Stimulated activated CD4-positive, alpha-beta T cell treated with anti-CD3 and anti-CD28 coated beads, Interleukin-12 subunit alpha, Interleukin-12 subunit beta, amount 100 ng/mL, for 48 hours (primary cell): ENCODE measurements at regions not wholly inside any gene's neighbourhood (a gene's known extent, or its start where the extent isn't known, plus 50 kb on each side); places are given as distances from the start of the nearest gene placed in this dataset.
"Not testable (repeated sequence)": the region's sequence is repeated elsewhere in the genome, so short reads cannot be mapped to it uniquely, and the experiment has no call there.

Experiments
- DNase-seq, 3 donors: peaks; one replicate each; pipeline ENCODE4 v3.0.0-alpha.2; 2020; ENCODE audit warnings: low read depth in 2 of 3, low spot score in 1 of 3

DNA sequence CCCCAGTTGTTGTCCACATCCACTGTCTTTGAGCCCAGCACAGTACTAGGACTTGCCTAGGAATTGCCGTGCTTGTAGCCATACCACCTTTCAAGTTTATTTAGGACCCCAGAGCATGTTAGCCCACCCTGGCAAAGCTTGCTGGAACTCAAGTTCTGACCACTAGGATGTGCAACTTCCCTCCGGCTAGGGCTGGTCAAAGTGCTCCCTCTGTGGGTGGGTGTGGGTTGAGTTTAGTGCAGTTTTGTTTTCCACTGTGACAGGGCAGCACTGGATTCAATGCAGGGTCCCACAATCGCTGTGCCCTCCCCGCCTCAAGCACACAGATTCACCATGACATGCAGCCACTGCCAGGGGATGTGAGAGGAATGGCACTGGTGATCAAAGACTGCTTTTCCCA lies 96.0 kb downstream of the RASGEF1B start:
- DNase-seq = no peak

DNA sequence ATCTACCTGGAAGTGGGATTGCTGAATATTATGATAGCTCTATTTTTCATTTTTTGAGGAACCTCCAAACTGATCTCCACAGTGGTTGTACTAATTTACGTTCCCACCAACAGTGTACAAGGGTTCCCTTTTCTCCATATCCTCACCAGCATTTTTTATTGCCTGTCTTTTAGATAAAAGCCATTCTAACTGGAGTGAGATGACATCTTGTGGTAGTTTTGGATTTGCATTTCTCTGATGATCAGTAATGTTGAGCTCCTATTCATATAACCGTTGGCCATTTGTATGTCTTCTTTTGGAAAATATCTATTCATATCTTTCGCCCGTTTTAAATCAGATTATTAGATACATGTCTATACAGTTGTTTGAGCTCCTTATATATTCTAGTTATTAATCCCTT lies 101.8 kb downstream of the RASGEF1B start:
- no peak for DNase-seq

DNA sequence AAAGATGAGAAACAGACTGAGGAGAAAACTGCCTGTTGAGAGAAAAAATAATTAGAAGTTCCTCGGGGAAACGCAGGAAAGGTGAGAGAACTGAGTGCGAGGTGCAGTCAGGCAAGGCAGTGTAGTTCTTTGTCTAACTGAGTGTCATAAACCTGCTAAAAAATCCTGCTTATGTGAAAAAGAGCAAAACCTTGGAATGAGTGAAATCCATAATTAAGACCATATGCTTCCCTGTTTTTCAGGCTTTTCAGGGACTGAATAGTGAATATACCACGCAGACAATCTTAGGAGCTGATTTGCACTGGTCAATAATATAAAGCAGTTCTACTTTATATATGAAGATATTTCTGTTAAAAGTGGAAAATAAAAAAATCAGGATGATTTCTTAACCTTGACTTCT lies 104.9 kb downstream of the RASGEF1B start:
- no peak for DNase-seq

DNA sequence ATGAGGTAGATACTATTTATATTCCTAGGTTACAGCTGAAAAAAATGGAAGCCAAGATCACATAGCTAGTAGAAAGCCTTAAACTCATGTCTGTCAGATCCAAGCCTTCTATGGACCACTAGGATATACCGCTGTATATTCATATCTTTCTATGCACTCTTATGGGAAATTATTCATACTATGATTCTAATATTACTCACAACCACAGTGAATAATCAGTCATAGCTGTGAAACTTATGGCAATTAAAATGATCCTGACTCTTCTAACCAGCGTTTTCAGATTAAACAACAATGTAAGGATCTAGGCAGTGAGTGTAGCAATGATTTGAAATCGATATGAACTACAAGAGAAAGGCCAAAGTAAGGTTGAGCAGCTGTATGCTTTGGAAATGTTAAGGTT lies 111.0 kb downstream of the RASGEF1B start:
- DNase-seq = no peak

DNA sequence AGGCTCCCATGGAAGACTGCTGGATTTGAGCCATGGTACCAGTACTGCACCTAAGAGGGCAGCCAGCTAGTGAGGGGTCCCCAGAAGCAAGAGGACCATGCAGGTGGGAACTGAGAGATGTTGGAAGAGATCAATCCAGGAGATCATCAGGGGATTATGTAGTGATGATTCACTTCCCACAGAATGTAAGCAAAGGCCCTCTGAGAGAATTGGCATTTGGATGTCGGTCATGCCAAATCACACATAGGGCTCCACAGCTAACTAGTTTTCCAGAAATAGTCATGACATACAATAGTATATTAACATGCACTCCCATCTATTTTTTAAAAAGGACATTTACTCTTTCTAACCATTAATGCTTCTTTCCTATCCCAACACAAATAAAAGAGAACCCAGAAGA lies 112.5 kb downstream of the RASGEF1B start:
- no peak for DNase-seq

DNA sequence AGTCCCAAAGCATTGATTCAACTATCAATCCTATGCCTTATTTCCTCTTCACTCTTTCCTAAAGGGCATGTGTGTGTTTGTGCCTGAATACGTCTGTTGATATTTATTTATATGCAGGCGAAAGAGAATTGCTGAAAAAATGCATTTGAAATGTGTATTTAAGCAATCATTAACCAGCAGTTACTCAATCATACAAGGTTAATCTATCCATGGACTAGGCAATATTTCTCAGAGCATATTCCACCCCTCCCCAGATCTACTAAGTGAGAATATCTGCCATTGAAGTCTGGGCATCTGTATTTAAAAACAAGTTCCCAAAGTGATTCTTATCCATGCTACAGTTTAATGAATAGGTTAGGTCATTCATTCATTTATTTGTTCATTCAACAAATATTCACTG lies 113.6 kb downstream of the RASGEF1B start:
- DNase-seq = no peak

DNA sequence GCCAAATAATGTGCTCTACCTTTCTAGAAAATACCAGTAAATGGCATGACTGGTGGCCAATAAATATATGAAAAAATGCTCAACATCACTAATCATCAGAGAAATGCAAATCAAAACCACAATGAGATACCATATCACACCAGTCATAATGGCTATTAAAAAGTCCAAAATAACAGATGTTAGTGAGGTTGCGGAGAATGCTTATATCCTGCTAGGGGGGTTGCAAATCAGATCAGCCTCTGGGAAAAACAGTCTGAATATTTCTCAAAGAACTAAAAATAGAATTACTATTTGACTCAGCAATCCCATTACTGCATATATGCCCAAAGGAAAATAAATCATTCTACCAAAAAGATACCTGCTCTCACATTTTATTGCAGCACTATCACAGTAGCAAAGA lies 115.1 kb downstream of the RASGEF1B start:
- no peak for DNase-seq

DNA sequence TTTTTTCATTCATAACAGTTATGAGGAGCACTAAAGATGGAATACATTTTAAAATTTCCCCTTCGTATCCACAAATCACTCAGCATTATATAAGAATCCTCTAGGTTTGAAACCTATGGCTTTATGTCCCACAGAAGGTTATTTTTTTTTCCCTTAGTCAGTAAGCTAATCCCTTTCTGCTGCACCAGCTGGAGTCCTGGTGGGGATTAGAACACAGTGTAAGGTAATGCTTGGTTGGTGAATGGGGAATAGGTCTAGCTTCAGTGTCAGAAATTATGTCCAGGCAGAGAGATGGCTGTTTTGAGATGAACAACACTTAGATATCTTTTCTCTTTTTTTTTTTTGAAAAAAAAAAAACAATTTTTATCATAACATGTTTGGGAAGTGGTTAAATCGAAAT lies 116.6 kb downstream of the RASGEF1B start:
- DNase-seq = no peak

DNA sequence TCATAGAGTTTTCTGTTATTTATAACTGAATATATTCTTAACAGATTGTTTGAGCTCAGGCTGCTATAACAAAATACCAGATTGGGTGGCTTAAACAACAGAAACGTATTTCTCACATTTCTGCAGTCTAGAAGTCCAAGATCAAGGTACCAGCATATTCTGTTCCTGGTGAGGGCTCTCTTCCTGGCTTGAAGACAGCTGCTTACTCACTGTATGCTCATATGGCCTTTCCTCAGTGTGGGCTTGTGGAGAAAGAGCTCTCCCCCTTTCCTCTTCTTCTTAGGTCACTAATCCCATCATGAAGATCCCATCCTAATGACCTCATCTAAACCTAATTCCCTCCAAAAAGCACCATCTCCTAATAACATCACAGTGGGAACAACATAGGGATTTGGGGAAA lies 117.8 kb downstream of the RASGEF1B start:
- DNase-seq = no peak

DNA sequence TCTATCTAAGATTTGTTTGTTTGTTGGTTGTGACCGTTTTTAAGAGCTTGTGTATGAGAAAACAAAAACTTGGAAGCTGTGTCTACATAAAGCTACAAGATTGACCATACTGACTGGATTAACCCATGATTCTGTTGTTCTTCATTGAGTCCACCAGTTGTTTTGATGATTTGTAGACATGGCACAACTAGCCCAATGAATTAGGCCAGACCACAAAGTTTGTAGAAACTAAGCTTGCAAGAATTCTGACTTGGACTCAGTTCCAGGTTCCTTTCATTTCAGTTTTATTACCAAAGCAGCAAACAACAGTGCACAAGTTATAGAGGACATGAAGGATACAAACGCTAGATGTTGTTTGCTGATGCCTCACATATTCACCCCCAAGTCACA lies 119.3 kb downstream of the RASGEF1B start:
- DNase-seq = no peak

DNA sequence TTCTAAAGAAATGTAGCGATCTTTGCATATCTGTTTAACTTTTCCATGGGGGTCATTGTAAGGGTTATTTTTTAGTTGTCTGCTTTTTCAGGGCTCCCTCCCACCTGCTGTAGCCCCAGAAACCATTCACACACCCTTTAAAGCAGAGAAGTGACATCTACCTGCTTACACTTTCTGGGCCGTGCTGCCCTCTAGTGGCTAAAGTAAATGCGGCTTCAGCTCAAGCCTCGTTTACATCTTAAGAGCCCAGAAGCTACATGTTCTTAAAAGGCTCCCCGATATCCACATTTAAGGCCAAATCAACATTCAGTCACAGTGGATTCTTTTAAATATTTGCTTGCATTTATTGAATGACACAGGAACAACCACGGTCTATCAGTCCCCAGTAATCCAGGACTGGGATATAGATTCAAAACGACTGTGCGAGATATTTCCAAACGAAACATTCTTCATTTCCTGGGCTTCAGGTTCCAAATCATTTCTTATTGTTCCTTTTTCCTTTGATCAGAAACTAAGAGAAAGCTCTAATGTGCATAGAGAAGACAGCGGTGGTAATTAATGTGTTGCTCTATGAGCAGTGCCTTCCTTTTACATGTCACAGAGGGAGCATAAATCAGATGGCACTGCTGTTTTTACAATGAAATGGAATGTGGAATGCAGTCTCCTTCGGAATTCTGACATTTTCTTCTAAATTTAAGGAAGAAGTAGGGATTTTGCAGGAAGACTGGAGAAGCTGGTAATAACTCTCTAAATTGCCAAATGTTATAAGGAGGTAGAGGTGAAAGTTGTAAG lies 119.9 kb downstream of the RASGEF1B start:
- peak; percentile 34 to 69 (median 43) for DNase-seq

DNA sequence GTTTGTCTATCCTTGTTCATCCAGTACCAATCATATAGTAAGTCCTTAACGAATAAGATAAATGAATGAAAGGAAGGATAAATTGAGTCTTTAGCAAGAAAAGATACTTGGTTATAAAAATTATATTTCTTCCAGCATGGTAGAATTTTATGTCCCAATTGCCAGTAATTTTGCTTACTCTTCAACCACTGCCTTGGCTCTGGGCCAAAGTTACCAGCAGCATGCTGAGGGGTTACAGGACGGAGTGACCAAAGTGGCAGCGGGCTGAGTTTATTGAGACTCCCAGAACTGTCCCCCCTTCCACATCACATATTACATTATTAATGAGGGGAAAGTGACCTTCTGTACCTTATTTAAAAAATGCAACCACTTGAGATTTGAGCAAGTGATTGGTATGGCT lies 121.7 kb downstream of the RASGEF1B start:
- DNase-seq = no peak

DNA sequence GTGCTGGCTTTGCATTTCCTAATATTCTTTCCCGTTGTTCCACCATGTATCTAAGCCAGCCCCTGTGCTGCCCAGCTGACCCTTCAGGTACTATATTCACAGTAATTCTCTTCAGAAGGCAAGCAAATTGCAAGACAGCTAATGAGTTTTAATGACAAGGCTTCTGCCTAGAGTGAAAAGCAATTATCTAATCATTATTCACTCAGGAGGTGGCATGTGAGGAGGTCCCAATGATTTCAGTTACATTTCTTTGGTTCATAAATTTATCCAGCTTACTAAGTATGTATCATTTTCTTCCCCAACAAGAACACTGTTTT lies 123.0 kb downstream of the RASGEF1B start:
- DNase-seq = no peak

DNA sequence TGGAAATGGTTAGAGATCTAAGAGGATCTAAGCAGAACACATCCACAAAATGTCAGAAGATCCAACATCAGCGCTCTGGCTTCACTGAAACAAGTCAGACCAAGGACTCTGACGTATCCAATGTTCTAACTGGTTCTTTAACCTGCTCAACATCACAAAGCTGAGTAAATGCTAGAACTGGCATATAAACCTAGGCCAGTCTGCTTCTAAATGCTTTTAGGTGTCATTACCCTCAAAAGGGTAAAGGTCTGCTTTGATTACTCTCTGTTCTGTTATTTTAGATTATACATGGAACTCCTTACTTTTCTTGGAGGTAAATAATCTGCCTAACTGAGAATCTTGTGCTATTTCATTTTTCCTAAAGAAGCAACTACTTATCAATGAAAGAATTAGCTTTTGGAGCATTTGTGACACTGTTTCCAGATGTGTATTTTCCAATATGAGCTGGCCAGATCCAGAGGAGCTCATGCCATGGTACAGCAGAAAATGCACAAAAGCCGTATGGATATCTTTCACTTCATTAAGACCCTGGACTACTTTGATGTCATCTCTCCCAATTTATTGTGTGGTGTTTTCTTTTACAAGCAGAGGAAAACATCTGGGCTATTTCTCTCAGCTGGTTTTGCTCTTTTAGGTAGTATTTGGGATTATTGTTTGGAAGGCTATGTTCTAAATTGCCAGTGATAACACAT lies 123.5 kb downstream of the RASGEF1B start:
- DNase-seq = no peak

DNA sequence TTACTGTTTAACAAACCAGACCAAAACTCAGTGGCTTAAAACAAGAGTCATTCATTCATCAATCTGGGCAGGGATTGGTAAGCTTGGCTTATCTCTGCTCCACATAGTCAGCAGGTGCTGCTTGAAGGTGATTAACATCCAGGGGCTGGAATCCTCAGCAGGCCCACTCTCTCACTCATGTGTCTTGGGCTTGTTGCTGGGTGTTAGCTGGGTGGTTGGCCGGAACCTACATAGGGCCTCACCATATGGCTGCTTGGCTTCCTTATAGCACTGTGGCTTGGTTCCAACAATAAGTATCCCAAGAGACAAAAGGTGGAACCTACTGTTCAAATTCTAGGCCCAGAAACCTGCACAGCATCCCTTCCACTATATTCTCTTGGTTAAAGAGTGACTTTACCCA lies 125.0 kb downstream of the RASGEF1B start:
- no peak for DNase-seq

DNA sequence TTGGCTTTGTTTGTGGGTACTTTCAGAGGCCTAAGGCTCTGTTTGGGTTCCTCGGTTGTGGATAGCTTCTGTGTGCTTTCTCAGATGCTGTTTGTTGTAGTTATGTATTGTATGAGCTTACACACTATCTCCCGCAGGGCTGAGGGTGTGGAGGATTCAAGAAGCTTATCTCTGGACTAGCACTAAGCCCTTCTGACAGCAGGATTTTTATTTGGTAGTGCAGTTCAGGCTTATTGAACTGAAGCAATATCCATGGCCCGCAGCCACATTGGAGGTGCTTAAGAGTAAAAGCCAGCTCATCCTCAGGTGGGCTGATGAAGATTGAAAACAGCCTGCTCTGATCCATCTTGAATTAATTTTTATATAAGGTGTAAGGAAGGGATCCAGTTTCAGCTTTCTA lies 128.2 kb downstream of the RASGEF1B start:
- DNase-seq = no peak

DNA sequence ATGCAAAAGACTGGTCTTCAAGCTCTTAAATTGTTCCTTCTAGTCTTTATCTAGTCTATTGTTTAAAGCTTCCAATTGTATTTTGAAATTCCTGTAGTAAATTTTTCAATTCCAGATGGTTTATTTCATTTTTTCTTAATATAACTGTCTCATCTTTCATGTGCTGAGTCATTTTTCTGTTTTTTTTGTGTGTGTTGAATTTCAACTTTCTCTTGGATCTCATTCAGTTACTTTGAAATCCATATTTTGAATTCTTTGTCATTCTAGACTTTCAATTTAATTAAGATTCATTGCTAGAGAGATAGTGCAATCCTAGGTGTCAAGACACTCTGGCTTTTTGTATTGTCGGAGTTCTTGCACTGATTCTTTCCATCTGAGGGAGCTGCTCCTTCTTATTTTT lies 128.0 kb upstream of the PRKG2 start:
- DNase-seq = no peak

DNA sequence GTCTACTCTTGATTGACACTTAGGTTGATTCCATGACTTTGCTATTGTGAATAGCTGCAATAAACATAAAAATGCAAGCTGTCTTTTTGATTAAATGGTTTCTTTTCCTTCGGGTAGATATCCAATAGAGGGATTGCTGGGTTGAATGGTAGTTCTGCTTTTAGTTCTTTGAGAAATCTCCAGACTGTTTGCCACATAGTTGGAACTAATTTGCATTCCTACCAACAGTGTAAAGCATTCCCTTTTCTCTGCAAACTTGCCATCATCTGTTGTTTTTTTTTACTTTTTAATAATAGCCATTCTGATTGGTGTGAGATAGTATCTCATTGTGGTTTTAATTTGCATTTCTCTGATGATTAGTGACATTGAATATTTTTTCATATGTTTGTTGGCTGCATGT lies 122.2 kb upstream of the PRKG2 start:
- no peak for DNase-seq

DNA sequence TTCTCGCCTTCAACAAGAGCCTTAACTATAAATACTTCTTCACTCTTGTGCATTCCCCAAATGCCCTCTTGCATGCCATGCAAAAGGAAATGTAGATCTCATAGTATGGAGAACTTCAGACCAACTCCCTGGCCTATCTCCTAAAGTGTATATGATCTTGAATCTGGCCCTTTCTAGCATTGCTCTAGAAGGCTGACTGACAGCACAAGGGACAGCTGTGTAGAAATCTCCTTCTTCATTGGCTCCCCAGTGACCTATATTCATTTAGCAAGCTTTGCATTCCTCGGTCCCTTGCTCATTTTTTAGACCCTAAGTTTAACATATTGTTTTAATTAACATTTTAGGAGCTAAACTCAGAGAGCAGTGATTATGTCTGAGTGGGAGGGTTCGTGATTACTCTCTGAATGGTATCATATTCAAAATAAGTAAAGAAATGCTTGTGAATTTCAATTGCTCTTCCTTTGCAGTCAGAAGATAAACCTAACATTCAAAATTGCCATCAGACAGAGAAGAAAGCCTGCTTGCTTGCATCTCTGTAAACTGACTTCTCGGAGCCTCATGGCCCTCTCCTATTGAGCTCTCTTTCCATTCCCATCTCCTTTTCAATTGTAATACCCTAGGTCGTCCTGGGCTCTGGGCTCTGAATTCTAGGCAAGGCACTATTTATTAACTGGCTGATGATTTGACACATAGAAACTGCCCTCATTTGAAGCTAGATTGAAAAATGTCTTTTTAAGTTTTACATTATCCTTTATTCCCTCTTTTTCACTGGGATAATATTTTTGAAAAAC lies 120.3 kb upstream of the PRKG2 start:
- no peak for DNase-seq

DNA sequence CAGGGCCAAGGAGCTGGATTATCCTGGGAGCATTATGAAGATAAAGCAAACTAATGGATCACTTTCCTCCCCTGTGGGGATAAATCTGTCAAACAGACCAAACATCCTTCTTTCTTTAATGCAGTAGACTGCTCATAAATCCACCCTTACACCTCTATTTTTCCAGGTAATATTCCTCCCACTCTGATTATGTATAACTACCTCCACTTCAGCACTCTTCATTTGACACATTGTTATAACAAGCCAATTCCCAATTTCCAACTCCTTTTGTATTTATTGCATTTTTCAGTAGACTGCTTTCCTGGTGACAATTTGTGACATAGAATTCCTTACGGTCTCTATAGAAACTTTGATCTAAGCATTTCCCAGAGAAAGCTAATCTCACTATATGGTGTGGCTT lies 115.0 kb upstream of the PRKG2 start:
- no peak for DNase-seq

DNA sequence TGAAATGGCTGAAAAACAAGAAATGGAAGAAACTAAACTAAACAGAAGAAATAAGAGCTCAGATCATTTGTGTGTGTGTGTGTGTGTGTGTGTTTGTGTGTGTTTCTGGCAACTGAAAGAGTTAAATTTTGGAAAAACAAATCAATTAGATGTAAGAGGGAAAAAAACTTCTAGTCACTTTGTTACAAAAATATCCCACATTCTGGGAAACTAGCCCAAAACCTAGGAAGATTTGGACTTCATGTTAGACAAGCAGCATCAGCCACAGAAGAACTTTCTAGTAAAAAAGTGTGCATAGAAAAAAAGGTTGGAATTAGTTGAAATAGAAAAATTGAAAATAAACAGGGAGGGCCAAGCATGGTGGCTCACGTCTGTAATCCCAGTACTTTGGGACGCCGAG lies 111.6 kb upstream of the PRKG2 start:
- DNase-seq = no peak

DNA sequence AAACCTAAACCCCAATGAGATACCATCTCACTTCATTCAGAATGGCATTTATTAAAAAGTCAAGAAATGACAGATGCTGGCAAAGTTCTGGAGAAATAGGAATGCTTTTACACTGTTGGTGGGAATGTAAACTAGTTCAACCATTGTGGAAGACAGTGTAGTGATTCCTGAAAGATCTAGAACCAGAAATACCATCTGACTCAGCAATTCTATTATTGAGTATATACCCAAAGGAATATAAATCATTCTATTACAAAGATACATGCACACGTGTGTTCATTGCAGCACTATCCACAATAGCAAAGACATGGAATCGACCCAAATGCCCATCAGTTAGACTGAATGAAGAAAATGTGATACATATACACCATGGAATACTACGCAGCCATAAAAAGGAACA lies 109.6 kb upstream of the PRKG2 start:
- not testable (repeated sequence) for DNase-seq
